GM23248 (cell line): ENCODE measurements at regions not wholly inside any gene's neighbourhood (a gene's known extent, or its start where the extent isn't known, plus 50 kb on each side); places are given as distances from the start of the nearest gene placed in this dataset.

Experiments used
- EZH2 ChIP-seq: fragments of 200-600 bp; sonication (generic); IDR thresholded peaks from 2 replicates; pipeline ENCODE4 v1.6.1; 2018; ENCODE audit warnings: antibody characterized with exemption, mild to moderate bottlenecking; ENCODE audit not compliant: insufficient read depth, poor library complexity, severe bottlenecking
- EZH2phosphoT487 ChIP-seq: fragments of 200-600 bp; sonication (generic); IDR thresholded peaks from 2 replicates; pipeline ENCODE4 v1.6.1; 2018; ENCODE audit warnings: antibody characterized with exemption, moderate library complexity, mild to moderate bottlenecking, low read depth; ENCODE audit not compliant: insufficient read depth

- TF ChIP-seq EZH2 (no peak), EZH2phosphoT487 (no peak)
Measured at GRCh38 chr3:76293856-76294255, 508.5 kb upstream of the ZNF717 start.
